ENCODE measurements at regions not wholly inside any gene's neighbourhood (a gene's known extent, or its start where the extent isn't known, plus 50 kb on each side); places are given as distances from the start of the nearest gene placed in this dataset.

GRCh38 chr18:55950379-55951166 lies 362.6 kb upstream of the TCF4 start (continued):
- TF ChIP-seq CHD7 (IDR thresholded peaks at IDR 0.05; ENCODE audit: insufficient replicate concordance, low read length) = no peak
- TF ChIP-seq TAF7 (optimal IDR thresholded peaks at IDR 0.05; ENCODE audit: borderline replicate concordance, low read depth, low read length) = no peak

Measured in H1 (cell line).